GM19463 (cell line): ENCODE measurements at regions not wholly inside any gene's neighbourhood (a gene's known extent, or its start where the extent isn't known, plus 50 kb on each side); places are given as distances from the start of the nearest gene placed in this dataset.
A peak's percentile ranks its signal among the peaks of the same experiment; 100 is the strongest.
"Not testable (repeated sequence)": the region's sequence is repeated elsewhere in the genome, so short reads cannot be mapped to it uniquely, and the experiment has no call there.

ENCODE experiments used
- ATAC-seq: cut with Tn5 transposase; IDR thresholded peaks from one replicate; pipeline ENCODE4 v1.9.1; 2021; ENCODE audit warnings: mild to moderate bottlenecking, moderate library complexity; ENCODE audit not compliant: unreplicated experiment

GRCh38 chr18:34942276-34942675, 98.9 kb upstream of the MAPRE2 start:
- no peak for ATAC-seq

GRCh38 chr18:34942975-34943374, 98.2 kb upstream of the MAPRE2 start:
- no peak for ATAC-seq

GRCh38 chr18:34943587-34943986, 97.6 kb upstream of the MAPRE2 start:
- ATAC-seq = no peak

- no peak for ATAC-seq
Observed at GRCh38 chr18:34947711-34948125, 93.5 kb upstream of the MAPRE2 start.

GRCh38 chr18:34951625-34952379, 89.4 kb upstream of the MAPRE2 start:
- no peak for ATAC-seq

- ATAC-seq = no peak
Observed at GRCh38 chr18:34953212-34953611, 88.0 kb upstream of the MAPRE2 start.

- ATAC-seq = not testable (repeated sequence)
Observed at GRCh38 chr18:34955494-34955893, 85.7 kb upstream of the MAPRE2 start.

GRCh38 chr18:34956663-34957062, 84.5 kb upstream of the MAPRE2 start:
- ATAC-seq = no peak

- ATAC-seq = no peak
Observed at GRCh38 chr18:34957119-34957863, 83.9 kb upstream of the MAPRE2 start.

GRCh38 chr18:34957864-34958259, 83.4 kb upstream of the MAPRE2 start:
- ATAC-seq = no peak

GRCh38 chr18:34959211-34959829, 81.9 kb upstream of the MAPRE2 start:
- ATAC-seq = no peak

GRCh38 chr18:34959989-34960388, 81.2 kb upstream of the MAPRE2 start:
- no peak for ATAC-seq

- no peak for ATAC-seq
Observed at GRCh38 chr18:34965108-34965507, 76.1 kb upstream of the MAPRE2 start.

GRCh38 chr18:34965566-34965965, 75.6 kb upstream of the MAPRE2 start:
- ATAC-seq = no peak

GRCh38 chr18:34970106-34970505, 71.1 kb upstream of the MAPRE2 start:
- ATAC-seq = no peak

- ATAC-seq = no peak
Observed at GRCh38 chr18:34971313-34971712, 69.9 kb upstream of the MAPRE2 start.

- ATAC-seq = no peak
Observed at GRCh38 chr18:34972765-34973414, 68.3 kb upstream of the MAPRE2 start.

GRCh38 chr18:34976123-34976522, 65.1 kb upstream of the MAPRE2 start:
- ATAC-seq = no peak

GRCh38 chr18:34976534-34976898, 64.7 kb upstream of the MAPRE2 start:
- no peak for ATAC-seq

- peak; percentile 50 for ATAC-seq
Observed at GRCh38 chr18:34976899-34977837, 64.0 kb upstream of the MAPRE2 start.
